ENCODE measurements at regions not wholly inside any gene's neighbourhood (a gene's known extent, or its start where the extent isn't known, plus 50 kb on each side); places are given as distances from the start of the nearest gene placed in this dataset.

DNA sequence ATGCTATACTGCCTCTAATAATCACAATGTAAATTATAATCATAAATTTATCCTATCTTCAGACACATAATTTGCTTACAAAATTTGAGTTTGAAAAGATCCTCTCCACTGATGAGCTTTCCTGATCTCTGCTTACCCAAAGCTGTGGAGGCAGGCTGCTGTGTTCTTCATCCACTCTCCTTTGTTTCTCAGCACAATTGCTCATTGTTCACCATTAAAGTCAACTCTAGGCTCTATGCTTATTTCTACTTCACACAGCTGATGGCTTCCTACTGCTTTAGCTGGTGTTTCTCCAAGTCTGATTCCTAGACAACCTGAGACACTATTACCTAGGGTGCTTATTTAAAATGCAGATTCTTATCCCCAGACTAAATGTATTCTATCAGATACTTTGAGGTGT is 319.7 kb downstream of the PCDH18 start:
- DNase-seq (ENCODE audit: low spot score): no peak

GRCh38 chr4:137209240-137209639 is 323.1 kb downstream of the PCDH18 start:
- ATAC-seq (no peak), DNase-seq (ENCODE audit: low spot score) (no peak)

More for the DNA sequence above, 319.7 kb downstream of the PCDH18 start:
- no peak for ATAC-seq

GRCh38 chr4:137206781-137207180 is 325.5 kb downstream of the PCDH18 start:
- no peak for ATAC-seq
- no peak for DNase-seq (ENCODE audit: low spot score)

DNA sequence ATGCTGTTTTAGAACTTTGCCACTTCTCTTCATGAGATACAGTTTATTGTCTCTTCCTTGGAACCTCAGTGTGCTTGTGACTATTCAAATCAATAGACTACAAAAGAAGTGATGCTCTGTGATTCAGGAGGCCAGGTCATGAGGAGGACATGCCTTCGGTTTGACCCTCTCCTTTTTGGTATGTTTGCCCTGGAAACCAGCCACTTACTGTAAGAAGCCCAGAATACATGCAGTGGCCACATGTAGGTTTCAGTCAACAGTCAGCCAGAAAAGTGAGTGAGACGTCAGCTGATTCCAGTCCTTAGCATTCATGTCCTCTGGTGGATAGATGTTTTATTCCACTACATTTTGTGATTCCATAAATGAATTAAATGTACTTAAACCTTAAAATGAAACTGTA is 328.7 kb downstream of the PCDH18 start:
- no peak for ATAC-seq

DNA sequence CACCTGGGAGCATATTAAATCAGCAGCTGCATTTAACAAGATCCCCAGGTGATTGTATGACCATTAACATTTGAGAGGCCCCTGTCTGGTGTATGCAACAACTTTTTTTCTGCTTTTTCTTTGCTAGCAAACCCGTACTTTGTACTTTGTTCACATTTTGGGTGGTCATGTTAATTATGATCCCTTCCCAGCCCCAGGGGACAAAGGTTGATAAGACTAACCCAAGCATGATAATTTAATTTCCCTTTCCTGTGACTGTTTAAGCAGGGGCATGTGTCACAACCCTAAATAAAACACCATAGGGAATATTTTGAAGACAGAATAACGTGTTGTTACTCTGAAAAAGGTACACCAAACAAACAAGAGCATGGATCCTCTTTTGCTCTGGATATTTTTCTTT is 332.0 kb downstream of the PCDH18 start:
- no peak for DNase-seq (ENCODE audit: low spot score)
- ATAC-seq: no peak

More for the DNA sequence above, 328.7 kb downstream of the PCDH18 start:
- no peak for DNase-seq (ENCODE audit: low spot score)

- ATAC-seq: no peak
- no peak for DNase-seq (ENCODE audit: low spot score)
Observed at GRCh38 chr4:137198791-137199190, 333.5 kb downstream of the PCDH18 start.

GRCh38 chr4:137194670-137195069 is 337.6 kb downstream of the PCDH18 start:
- ATAC-seq: no peak
- DNase-seq (ENCODE audit: low spot score): no peak

- ATAC-seq (no peak), DNase-seq (ENCODE audit: low spot score) (no peak)
Observed at GRCh38 chr4:137193564-137193963, 338.7 kb downstream of the PCDH18 start.

- DNase-seq (ENCODE audit: low spot score): no peak
- ATAC-seq: no peak
Observed at GRCh38 chr4:137181293-137181899, 350.9 kb downstream of the PCDH18 start.

- ATAC-seq: no peak
- no peak for DNase-seq (ENCODE audit: low spot score)
Observed at GRCh38 chr4:137180349-137180748, 351.9 kb downstream of the PCDH18 start.

DNA sequence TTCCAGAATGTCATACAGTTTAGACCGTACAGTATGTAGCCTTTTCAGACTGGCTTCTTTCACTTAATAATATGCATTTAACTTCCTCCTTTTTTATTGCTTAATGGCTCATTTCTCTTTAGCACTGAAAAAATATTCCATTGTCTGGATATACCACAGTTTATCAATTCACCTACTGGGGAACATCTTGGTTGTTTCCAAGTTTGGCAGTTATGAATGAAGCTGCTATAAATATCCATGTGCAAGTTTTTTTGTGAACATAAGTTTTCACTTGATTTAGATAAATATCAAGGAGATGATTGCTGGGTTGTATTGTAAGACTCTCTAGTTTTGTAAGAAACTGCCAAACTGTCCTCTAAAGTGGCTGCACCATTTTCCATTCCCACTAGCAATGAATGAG is 375.5 kb downstream of the PCDH18 start:
- DNase-seq (ENCODE audit: low spot score) (no peak), ATAC-seq (no peak)

- DNase-seq (ENCODE audit: low spot score) (no peak), ATAC-seq (no peak)
Observed at GRCh38 chr4:137156054-137156453, 376.2 kb downstream of the PCDH18 start.

DNA sequence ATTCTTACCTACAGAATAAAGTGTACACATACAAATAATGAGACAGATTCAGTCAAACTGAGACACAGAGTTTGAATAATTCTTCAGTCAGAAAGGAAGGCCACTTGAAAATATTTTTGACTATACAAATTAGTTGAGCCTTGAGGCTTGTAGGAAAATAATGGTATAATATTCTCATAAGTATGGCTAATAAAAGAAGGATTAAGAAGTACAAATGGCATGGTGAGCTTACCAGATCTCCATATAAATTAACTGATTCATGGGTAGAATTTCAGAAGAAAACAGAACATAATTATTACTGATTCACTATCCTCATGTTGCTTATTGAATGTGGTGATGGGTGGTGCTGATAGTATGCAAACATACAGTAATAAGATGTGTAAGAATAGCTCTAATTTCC is 401.1 kb downstream of the PCDH18 start:
- no peak for DNase-seq (ENCODE audit: low spot score)
- ATAC-seq: no peak

- DNase-seq (ENCODE audit: low spot score) (no peak), ATAC-seq (no peak)
Observed at GRCh38 chr4:137129845-137130244, 402.4 kb downstream of the PCDH18 start.

DNA sequence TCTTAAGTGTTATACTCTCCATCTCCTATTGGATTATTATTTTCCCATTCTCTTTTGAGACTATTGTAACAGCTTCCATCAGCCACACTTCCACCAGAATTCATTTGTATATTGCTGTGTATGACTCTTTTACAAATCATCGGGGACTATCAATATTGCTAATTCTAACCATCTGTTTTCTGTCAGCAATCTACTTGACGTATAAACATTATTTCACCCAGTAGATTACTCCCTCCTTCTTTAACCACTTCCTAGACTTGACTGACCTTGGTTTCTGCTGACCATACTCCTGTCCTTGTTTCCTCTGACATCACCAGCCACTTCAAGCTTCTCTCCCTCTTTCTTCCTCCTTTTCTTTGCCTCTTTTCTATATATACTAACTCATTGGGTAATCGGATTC is 402.9 kb downstream of the PCDH18 start:
- ATAC-seq (no peak), DNase-seq (ENCODE audit: low spot score) (no peak)

GRCh38 chr4:137125011-137125410 is 407.3 kb downstream of the PCDH18 start:
- no peak for ATAC-seq

GRCh38 chr4:137124278-137124932 is 407.9 kb downstream of the PCDH18 start:
- peak; percentile 83 for ATAC-seq
- no peak for DNase-seq (ENCODE audit: low spot score)

More at GRCh38 chr4:137125011-137125410, 407.3 kb downstream of the PCDH18 start:
- DNase-seq (ENCODE audit: low spot score): no peak

- ATAC-seq (no peak), DNase-seq (ENCODE audit: low spot score) (no peak)
Observed at GRCh38 chr4:137122876-137123275, 409.4 kb downstream of the PCDH18 start.

- no peak for DNase-seq (ENCODE audit: low spot score)
- no peak for ATAC-seq
Observed at GRCh38 chr4:137116144-137116543, 416.1 kb downstream of the PCDH18 start.

DNA sequence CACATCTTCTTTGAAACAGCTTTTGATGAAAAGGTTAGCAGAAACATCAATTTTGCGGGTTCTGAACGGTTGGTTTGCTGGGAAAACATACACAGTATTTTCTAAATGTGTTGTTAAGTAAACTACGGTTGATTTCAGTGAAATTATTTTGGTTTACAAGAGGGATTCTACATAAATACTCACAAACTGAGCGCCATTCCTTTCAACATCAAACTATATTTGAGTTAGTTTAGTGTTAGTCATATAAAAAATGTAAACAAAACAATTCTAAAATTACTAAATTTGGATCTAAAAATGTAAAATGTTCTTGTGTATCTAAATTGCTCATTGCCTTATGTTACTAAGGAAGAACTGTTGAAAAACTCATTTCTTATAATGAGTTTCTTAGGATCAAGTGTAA is 425.6 kb downstream of the PCDH18 start:
- DNase-seq (ENCODE audit: low spot score): no peak
- no peak for ATAC-seq

GRCh38 chr4:137106287-137106686 is 426.0 kb downstream of the PCDH18 start:
- no peak for ATAC-seq

GRCh38 chr4:137090951-137091350 is 441.3 kb downstream of the PCDH18 start:
- DNase-seq (ENCODE audit: low spot score) (no peak), ATAC-seq (no peak)

More at GRCh38 chr4:137106287-137106686, 426.0 kb downstream of the PCDH18 start:
- no peak for DNase-seq (ENCODE audit: low spot score)

Data from left lobe of liver (tissue), 2 donors.